Mesodermal cell (in vitro differentiated cells): ENCODE measurements at regions not wholly inside any gene's neighbourhood (a gene's known extent, or its start where the extent isn't known, plus 50 kb on each side); places are given as distances from the start of the nearest gene placed in this dataset.

Experiments used
- H3K27ac ChIP-seq: 2 replicates; pipeline ENCODE4 v1.7.0; 2013; ENCODE audit warnings: mild to moderate bottlenecking, low read depth, low read length, moderate library complexity; ENCODE audit not compliant: severe bottlenecking
- H3K36me3 ChIP-seq: 2 replicates; pipeline ENCODE4 v1.7.1; 2013; ENCODE audit warnings: mild to moderate bottlenecking, low read length, moderate library complexity; ENCODE audit not compliant: control insufficient read depth, insufficient read depth
- H3K4me1 ChIP-seq: one replicate; pipeline ENCODE4 v1.7.1; 2013; ENCODE audit warnings: mild to moderate bottlenecking, low read length; ENCODE audit not compliant: insufficient read depth, control insufficient read depth, poor library complexity, severe bottlenecking
- H3K4me3 ChIP-seq: 2 replicates; pipeline ENCODE4 v1.7.0; 2013; ENCODE audit warnings: low read length, control low read depth, mild to moderate bottlenecking; ENCODE audit not compliant: insufficient read depth, poor library complexity, severe bottlenecking; ENCODE audit errors: extremely low read depth
- H3K9me3 ChIP-seq: 2 replicates; pipeline ENCODE4 v1.7.1; 2013; ENCODE audit warnings: mild to moderate bottlenecking, low read length, moderate library complexity; ENCODE audit not compliant: control insufficient read depth
- WGBS, 2 experiments: methylation state at CpG; one replicate each; pipeline ENCODE4 v1.1.5; 2013; ENCODE audit warnings: missing lambda C conversion rate in 2 of 2; ENCODE audit not compliant: insufficient coverage in 2 of 2; 5-methylcytosine and 5-hydroxymethylcytosine counted together

DNA sequence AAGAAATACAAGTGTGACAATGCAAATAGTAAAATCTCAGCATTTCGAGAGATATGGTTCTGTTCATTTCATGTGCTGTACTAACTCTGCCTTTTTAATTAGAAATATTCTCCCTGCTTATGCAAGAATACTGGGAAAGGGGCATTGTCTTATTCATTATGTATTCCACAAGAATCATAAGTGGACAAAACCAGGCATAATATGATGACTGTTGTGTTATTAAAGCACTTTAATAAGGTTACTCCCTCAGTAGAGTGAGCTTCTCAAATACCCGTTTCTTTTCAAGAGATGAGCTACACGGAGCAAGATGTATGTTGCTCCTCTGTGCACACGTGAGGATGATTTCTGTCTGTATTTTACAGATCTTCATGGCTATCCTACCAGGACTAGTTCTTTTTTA, 638.7 kb upstream of the FANCL start:
- H3K4me3 ChIP-seq = no peak overlapping the region
- 100% methylated on average over 2 to 4 of the region's 4 CpGs for WGBS, 2 experiments
- H3K36me3 ChIP-seq = no peaks in the 10 kb centered on the region
- H3K4me1 ChIP-seq = no peaks in the 10 kb centered on the region
- no peak overlapping the region for H3K27ac ChIP-seq
- H3K9me3 ChIP-seq = no peaks in the 10 kb centered on the region

DNA sequence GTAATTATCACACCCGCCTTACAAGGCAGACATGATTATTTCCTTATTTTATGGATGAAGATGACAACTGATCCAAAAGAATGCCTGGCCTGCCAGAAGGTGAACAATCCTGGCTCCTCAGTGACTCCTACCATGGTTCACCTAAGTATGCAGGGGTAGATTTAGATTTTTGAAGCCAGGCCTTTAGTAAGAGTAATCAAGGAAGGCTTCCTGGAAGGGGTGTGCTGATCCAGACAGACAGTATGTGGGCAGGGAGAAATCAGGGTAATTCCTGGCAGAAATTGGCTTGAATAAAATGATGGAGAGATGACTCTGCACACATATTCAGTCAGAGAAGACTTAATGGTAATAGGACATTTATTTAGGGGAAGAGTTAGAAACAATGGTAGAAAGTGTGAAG, 637.7 kb upstream of the FANCL start:
- Histone ChIP-seq H3K4me3 (no peak overlapping the region), H3K4me1 (no peaks in the 10 kb centered on the region), H3K27ac (no peak overlapping the region), H3K9me3 (no peaks in the 10 kb centered on the region), H3K36me3 (no peaks in the 10 kb centered on the region)
- WGBS, 2 experiments = no CpG with 5 or more reads among the region's 1 CpG

DNA sequence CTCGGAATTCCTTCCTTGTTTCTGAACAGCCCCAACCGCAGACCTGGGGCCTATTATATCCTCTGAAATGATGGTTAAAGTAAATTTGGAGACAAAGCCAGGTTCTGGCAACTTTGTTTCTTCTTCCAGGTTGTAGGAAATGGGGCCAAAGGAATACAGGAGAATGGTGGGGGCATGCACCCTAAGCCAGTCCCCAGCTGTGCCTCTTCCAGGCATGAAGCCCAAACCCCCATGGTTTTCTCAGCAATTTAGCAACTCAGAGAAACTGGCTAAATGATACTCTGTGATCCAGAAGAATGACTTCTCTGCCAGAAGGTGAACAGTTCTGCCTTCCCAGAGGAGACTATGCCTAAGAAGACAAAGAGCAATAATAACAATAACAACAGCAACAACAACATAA, 635.0 kb upstream of the FANCL start:
- 83% methylated on average over 1 of the region's 2 CpGs; no CpG with 5 or more reads in 1 of the 2 experiments for WGBS, 2 experiments
- Histone ChIP-seq H3K27ac (no peak overlapping the region), H3K4me3 (no peak overlapping the region), H3K4me1 (no peaks in the 10 kb centered on the region), H3K9me3 (no peaks in the 10 kb centered on the region), H3K36me3 (no peaks in the 10 kb centered on the region)

DNA sequence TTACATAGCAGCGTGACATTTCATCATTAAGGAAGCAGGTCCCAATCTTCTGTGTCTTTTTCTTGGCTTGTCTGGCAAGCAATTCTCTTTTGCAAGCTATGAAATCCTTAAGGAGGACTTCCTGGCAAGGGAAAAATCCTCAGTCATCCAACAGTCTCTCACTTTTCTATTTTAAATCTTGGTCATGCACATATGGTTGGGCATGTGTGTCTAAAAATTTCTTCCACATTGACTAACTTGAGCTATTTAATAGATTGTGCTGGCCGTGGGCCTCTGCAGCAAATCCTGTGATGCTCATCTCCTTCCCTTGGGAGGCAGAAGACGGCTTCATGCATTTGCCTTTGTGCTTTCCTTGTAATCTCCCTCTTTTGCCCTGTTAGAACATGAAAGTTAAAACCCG, 634.3 kb upstream of the FANCL start:
- Histone ChIP-seq H3K27ac (no peak overlapping the region), H3K4me3 (no peak overlapping the region), H3K9me3 (no peaks in the 10 kb centered on the region), H3K4me1 (no peaks in the 10 kb centered on the region), H3K36me3 (no peaks in the 10 kb centered on the region)
- 78 to 85% methylated on average over 4 of the region's 4 CpGs for WGBS, 2 experiments

DNA sequence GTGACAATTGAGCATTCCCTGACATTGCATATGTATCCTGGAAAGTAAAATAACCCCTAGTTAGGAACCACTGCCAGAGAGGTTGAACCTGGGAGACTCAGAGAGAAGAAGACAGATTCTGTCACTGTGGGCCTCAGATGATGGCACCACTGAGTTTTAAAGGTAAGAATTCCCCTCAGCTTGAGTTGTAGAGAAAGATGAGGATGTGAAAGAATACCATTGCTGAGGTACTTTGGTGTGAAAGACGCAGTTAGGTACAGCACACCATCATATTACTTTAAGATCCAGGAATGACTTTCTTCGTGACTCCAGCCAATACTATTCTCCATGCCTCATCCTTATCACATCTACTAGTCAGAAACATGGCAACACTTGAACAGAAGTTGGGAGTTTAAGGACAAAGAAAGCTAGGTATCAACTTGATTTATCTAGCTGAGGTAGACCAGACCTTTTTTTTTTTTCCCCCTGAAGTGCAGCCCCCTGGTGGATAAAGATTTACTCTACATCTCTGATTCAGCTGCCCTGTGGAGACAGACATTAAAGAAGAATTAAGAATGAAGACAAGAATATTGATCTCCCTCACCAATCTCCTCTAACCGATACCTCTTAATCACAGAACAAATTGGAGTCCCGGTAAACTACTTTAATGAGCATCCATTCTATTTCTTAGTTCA, 630.5 kb upstream of the FANCL start:
- no peak overlapping the region for H3K27ac ChIP-seq
- no peaks in the 10 kb centered on the region for H3K36me3 ChIP-seq
- WGBS, 2 experiments = 67% methylated on average over 1 of the region's 4 CpGs; no CpG with 5 or more reads in 1 of the 2 experiments
- no peaks in the 10 kb centered on the region for H3K9me3 ChIP-seq
- no peaks in the 10 kb centered on the region for H3K4me1 ChIP-seq
- no peak overlapping the region for H3K4me3 ChIP-seq

DNA sequence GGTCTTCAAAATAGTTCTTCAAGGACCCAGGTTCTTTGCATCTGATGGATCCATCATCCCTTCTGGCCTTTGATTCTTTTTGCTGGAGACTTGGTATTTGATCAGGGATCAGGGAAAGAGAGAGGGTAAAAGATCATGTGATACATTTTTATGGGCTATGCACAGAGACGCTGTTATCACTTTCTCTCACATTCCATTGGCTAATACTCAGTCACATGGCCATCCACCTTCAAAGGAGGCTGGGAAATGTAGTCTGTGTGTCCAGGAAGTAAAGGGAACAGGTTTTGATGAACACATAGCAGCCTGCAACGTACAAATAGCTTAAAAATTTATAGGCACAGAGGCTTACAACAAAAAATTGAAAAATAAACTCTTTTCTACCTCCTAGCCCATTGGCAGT, 629.6 kb upstream of the FANCL start:
- 71% methylated on average over 1 of the region's 2 CpGs; no CpG with 5 or more reads in 1 of the 2 experiments for WGBS, 2 experiments

DNA sequence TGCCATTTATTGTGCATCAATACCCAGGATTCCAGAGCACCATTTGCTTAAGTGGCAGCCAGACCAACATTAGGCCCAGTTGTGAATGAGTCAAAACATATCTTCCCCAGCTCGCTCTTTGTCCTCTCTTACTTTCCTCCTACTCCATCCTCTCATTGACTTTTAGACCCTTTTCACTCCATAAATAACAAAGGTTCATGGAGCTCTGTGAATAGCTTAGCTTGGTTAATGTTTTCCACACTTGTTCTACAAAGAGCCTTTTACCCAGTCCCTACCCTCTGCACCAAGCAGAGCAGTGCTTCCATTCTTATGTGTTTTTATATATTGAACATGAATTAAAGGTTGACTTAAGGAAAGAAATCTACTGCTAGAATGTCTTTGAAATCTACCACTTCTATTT, 625.8 kb upstream of the FANCL start:
- Histone ChIP-seq H3K4me3 (no peak overlapping the region), H3K4me1 (peaks cover 13% of the 10 kb centered on the region), H3K27ac (no peak overlapping the region), H3K9me3 (no peaks in the 10 kb centered on the region), H3K36me3 (no peaks in the 10 kb centered on the region)
- WGBS, 2 experiments = 100% methylated on average over 1 of the region's 1 CpG; no CpG with 5 or more reads in 1 of the 2 experiments

More for the DNA sequence above, 629.6 kb upstream of the FANCL start:
- Histone ChIP-seq H3K4me3 (no peak overlapping the region), H3K4me1 (peaks cover 6% of the 10 kb centered on the region), H3K27ac (no peak overlapping the region), H3K9me3 (no peaks in the 10 kb centered on the region), H3K36me3 (no peaks in the 10 kb centered on the region)

DNA sequence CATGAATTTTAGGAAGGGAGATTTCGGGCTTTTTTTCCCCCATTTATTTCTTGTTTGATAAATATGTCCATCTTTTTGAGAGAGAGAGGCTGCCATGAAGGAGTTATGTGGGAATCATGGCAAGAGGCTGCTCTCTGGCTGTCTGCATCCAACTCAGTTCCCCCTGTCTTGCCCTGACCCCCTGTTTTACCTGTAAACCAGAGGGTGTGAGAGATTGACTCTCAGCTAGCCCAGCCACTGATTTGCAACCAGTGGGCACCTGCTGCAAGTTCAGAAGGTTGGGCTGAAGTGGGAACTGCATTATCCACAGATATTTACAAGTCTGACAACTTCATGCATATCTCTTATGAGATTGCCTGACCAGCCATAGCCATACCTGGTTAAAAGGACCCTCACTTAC, 625.4 kb upstream of the FANCL start:
- no CpG with 5 or more reads among the region's 1 CpG for WGBS, 2 experiments
- no peak overlapping the region for H3K27ac ChIP-seq
- H3K4me1 ChIP-seq = peaks cover 13% of the 10 kb centered on the region
- no peak overlapping the region for H3K4me3 ChIP-seq
- H3K9me3 ChIP-seq = no peaks in the 10 kb centered on the region
- no peaks in the 10 kb centered on the region for H3K36me3 ChIP-seq

DNA sequence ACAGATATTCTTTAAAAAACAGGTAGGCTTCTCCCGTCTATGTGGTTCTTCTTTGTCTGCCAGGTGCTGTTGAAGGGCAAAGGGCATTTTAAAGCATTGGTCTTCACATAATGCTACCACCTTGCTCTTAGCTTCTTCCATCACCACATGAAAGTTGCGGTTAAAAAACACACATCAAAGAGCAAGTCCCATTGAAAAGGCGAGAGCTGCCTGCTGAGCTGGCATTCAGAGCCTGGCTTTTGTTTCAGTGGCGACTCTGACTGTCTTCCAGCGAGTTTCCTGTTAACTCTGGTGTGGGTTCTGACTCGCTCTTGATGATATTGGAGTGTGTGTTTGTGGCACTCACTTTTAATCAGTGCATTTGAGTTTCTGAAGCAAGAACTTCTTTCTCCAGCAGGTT, 624.9 kb upstream of the FANCL start:
- 4 to 10% methylated on average over 3 to 5 of the region's 6 CpGs for WGBS, 2 experiments
- Histone ChIP-seq H3K4me1 (peaks cover 13% of the 10 kb centered on the region), H3K27ac (no peak overlapping the region), H3K9me3 (no peaks in the 10 kb centered on the region), H3K4me3 (no peak overlapping the region), H3K36me3 (no peaks in the 10 kb centered on the region)

DNA sequence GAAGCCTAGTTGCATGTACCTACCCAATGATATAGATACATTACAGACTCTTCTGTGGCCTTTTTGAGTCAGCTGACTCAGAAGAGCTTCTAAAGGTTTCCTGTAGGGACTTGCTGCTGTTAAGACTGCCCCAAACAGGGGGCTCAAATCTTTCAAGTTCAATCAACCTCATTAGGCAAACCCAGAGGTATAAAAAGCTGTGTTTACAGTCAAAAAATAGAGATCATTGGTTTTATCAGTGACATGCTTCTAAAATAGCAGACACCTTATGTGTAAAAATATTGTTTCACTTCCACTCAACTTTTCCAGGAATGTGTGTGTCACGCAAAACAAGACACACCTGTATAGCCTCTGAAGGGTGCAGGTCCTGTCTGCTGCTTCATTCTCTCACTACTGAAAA, 624.3 kb upstream of the FANCL start:
- Histone ChIP-seq H3K4me1 (peaks cover 13% of the 10 kb centered on the region), H3K36me3 (no peaks in the 10 kb centered on the region), H3K9me3 (no peaks in the 10 kb centered on the region), H3K27ac (no peak overlapping the region), H3K4me3 (no peak overlapping the region)
- 100% methylated on average over 1 of the region's 1 CpG; no CpG with 5 or more reads in 1 of the 2 experiments for WGBS, 2 experiments

DNA sequence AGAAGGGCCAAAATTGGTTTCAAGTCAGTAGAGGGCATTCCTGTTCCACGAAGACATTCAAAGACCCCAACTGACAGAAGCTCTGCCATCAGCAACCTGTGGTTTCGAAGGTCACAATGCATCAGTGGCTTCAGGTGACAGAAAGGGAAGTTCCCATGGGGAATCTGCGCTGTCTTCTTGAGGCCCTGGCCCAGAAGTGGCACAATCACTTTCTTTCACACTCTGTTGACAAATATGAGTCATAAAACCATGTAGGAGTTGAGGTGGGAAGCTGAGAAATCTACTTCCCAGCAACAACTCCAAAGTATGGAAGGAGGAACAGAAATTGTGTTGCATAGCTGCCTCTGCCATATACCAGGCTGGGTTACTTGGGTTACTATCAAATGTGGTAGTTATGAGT, 621.1 kb upstream of the FANCL start:
- no peak overlapping the region for H3K27ac ChIP-seq
- H3K9me3 ChIP-seq = no peaks in the 10 kb centered on the region
- H3K4me3 ChIP-seq = no peak overlapping the region
- H3K36me3 ChIP-seq = no peaks in the 10 kb centered on the region
- H3K4me1 ChIP-seq = peaks cover 13% of the 10 kb centered on the region
- 80 to 100% methylated on average over 1 to 3 of the region's 3 CpGs for WGBS, 2 experiments
